ENCODE measurements at regions not wholly inside any gene's neighbourhood (a gene's known extent, or its start where the extent isn't known, plus 50 kb on each side); places are given as distances from the start of the nearest gene placed in this dataset.

DNA sequence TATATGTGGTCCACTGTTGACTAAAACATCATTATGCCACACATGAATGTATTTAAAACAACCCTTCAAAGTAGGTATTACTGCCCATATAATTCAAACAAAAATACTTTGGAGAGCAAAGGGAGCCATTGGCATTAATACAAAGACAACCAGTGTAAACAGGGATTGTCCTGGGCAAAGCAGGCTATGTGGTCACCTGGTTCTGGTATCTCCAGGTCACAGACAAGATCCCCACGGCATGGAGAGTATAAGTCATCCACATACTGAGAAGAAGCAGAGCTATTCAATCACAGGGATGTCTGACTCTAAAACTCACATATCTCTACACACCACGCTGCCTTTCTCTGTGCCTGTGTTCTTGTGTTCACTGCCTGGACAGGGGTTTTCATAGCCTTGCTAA is 81.4 kb upstream of the BZW1 start:
- TF ChIP-seq, protein P1, sequence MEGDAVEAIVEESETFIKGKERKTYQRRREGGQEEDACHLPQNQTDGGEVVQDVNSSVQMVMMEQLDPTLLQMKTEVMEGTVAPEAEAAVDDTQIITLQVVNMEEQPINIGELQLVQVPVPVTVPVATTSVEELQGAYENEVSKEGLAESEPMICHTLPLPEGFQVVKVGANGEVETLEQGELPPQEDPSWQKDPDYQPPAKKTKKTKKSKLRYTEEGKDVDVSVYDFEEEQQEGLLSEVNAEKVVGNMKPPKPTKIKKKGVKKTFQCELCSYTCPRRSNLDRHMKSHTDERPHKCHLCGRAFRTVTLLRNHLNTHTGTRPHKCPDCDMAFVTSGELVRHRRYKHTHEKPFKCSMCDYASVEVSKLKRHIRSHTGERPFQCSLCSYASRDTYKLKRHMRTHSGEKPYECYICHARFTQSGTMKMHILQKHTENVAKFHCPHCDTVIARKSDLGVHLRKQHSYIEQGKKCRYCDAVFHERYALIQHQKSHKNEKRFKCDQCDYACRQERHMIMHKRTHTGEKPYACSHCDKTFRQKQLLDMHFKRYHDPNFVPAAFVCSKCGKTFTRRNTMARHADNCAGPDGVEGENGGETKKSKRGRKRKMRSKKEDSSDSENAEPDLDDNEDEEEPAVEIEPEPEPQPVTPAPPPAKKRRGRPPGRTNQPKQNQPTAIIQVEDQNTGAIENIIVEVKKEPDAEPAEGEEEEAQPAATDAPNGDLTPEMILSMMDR (IDR thresholded peaks at IDR 0.05), result no peak
- no peak for TF ChIP-seq EZH2 (IDR thresholded peaks at IDR 0.05)
- TF ChIP-seq EZH2phosphoT487 (IDR thresholded peaks at IDR 0.05), result no peak

Measured in neural progenitor cell (in vitro differentiated cells).